C4-2B (cell line): ENCODE measurements at regions not wholly inside any gene's neighbourhood (a gene's known extent, or its start where the extent isn't known, plus 50 kb on each side); places are given as distances from the start of the nearest gene placed in this dataset.

Experiments
- H3K27ac ChIP-seq: fragments of 450-650 bp; 2 replicates; pipeline ENCODE4 v1.5.1; 2017
- CTCF ChIP-seq: fragments of 450-650 bp; conservative IDR thresholded peaks from 2 replicates; pipeline ENCODE4 v1.5.1; 2017; ENCODE audit warnings: mild to moderate bottlenecking
- ZFX ChIP-seq: fragments of 450-650 bp; IDR thresholded peaks from 2 replicates; pipeline ENCODE4 v1.6.1; 2017

GRCh38 chr7:41451826-41452225 is 251.1 kb downstream of the INHBA start:
- no peak overlapping the region for H3K27ac ChIP-seq
- TF ChIP-seq ZFX, result no peak
- TF ChIP-seq CTCF, result no peak

GRCh38 chr7:41449694-41450093 is 253.2 kb downstream of the INHBA start:
- H3K27ac ChIP-seq, result no peak overlapping the region
- TF ChIP-seq ZFX (no peak), CTCF (no peak)

DNA sequence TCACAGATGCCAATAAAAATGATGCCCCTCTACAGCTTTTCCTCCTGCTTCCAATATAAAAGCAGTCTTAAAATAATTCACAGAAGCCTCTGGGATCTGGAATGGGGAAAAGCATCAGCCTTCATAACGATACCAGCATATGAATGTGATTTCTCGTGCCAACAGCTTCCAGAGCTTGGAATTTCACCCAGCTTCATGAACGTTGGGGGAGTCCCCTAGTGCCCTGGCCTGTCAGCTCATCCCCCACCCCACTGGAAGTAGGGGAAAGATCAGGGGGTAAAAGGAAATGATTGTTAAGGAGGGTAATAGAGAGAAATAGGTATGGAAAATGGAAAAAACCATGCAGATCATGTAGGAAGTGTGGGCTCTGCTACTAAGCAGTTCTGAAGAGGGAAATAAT is 253.6 kb downstream of the INHBA start:
- TF ChIP-seq CTCF, result no peak
- TF ChIP-seq ZFX, result no peak
- H3K27ac ChIP-seq, result no peak overlapping the region

DNA sequence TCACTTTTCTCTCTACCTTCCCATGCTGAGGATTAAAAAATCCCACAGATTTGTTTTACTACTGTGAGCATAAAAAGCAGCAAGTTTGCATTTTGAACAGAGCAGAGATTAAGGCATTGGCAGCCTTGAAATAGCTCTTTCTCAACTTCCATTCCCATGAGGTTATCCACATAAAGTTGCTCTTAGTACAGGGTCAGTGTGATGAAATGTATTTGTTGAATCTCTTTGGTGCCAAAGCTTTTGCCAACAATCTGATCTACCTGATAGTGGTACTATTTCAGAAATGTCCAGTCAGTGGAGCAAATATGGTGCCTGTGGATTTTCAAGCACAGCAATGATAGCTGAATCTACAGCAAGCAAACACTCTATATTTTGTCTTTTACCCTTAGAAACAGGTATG is 254.8 kb downstream of the INHBA start:
- H3K27ac ChIP-seq, result no peak overlapping the region
- TF ChIP-seq ZFX (no peak), CTCF (no peak)

DNA sequence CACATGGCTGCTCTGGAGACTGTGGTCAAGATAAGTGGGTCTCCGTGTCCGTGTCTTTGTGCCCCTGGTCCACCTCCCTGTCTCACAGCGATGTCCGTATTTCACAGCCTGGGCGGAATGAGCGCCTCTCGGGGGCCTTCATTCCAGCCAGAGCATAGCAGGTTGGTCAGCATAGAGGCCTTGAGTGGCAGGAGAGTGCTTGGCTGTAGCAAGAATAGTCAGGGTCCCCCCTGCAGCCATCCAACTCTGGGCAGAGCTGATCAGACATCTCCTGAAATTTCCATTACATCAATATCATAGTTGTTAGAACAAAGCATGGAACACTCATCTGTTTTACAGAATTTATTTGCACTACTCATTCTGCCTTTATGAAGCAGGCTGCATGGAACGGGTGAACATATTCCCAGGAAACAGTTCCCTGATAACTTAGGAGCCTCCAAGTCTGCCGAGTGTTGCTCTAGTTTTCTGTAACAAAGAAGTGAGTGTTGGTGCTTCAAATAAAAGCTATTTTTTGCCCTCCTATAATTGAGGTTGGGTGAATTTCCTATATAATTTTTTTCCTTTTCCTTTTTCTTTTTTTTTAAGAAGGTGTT is 255.3 kb downstream of the INHBA start:
- no peak overlapping the region for H3K27ac ChIP-seq
- TF ChIP-seq CTCF (no peak), ZFX (no peak)

GRCh38 chr7:41446606-41447449 is 256.1 kb downstream of the INHBA start:
- no peak overlapping the region for H3K27ac ChIP-seq
- no peak for TF ChIP-seq ZFX
- no peak for TF ChIP-seq CTCF

GRCh38 chr7:41445946-41446345 is 256.9 kb downstream of the INHBA start:
- no peak overlapping the region for H3K27ac ChIP-seq
- TF ChIP-seq ZFX (no peak), CTCF (no peak)
